GM23248 (cell line): ENCODE measurements at regions not wholly inside any gene's neighbourhood (a gene's known extent, or its start where the extent isn't known, plus 50 kb on each side); places are given as distances from the start of the nearest gene placed in this dataset.

ENCODE experiments used
- DNase-seq: peaks from one replicate; pipeline ENCODE4 v3.0.0-alpha.2; 2015
- H2AFZ ChIP-seq: fragments of 200-600 bp; sonication (generic); 2 replicates; pipeline ENCODE4 v1.6.1; 2016; ENCODE audit warnings: antibody characterized with exemption
- H3F3A ChIP-seq: fragments of 200-600 bp; sonication (generic); 2 replicates; pipeline ENCODE4 v1.6.1; 2016; ENCODE audit warnings: mild to moderate bottlenecking, antibody characterized with exemption, mixed run types; ENCODE audit not compliant: insufficient read depth
- H3K27ac ChIP-seq: fragments of 200-600 bp; sonication (generic); 2 replicates; pipeline ENCODE4 v1.5.1; 2016; ENCODE audit warnings: mild to moderate bottlenecking
- H3K27me3 ChIP-seq: fragments of 200-600 bp; sonication (generic); replicated peaks from 2 replicates; pipeline ENCODE4 v1.6.1; 2016; ENCODE audit warnings: mild to moderate bottlenecking; ENCODE audit not compliant: insufficient read depth
- H3K36me3 ChIP-seq: fragments of 200-600 bp; sonication (generic); 2 replicates; pipeline ENCODE4 v1.6.1; 2016; ENCODE audit warnings: low read depth, mild to moderate bottlenecking
- H3K4me1 ChIP-seq: fragments of 200-600 bp; sonication (generic); 2 replicates; pipeline ENCODE4 v1.6.1; 2016; ENCODE audit warnings: mild to moderate bottlenecking; ENCODE audit not compliant: insufficient read depth
- H3K4me2 ChIP-seq: fragments of 200-600 bp; sonication (generic); one replicate; pipeline ENCODE4 v1.6.1; 2016; ENCODE audit warnings: mild to moderate bottlenecking; ENCODE audit not compliant: unreplicated experiment
- H3K4me3 ChIP-seq: fragments of 200-600 bp; sonication (generic); 2 replicates; pipeline ENCODE4 v1.5.1; 2016; ENCODE audit warnings: mild to moderate bottlenecking
- H3K79me2 ChIP-seq: fragments of 200-600 bp; sonication (generic); 2 replicates; pipeline ENCODE4 v1.6.1; 2016; ENCODE audit warnings: mild to moderate bottlenecking; ENCODE audit not compliant: insufficient read depth
- H3K9ac ChIP-seq: fragments of 200-600 bp; sonication (generic); 2 replicates; pipeline ENCODE4 v1.6.1; 2016; ENCODE audit warnings: mild to moderate bottlenecking
- H3K9me2 ChIP-seq: fragments of 200-600 bp; sonication (generic); 2 replicates; pipeline ENCODE4 v1.6.1; 2016; ENCODE audit warnings: mixed run types, mild to moderate bottlenecking, moderate library complexity; ENCODE audit not compliant: insufficient read depth
- H3K9me3 ChIP-seq: fragments of 200-600 bp; sonication (generic); one replicate; pipeline ENCODE4 v1.6.1; 2017; ENCODE audit warnings: low read depth
- H4K20me1 ChIP-seq: fragments of 200-600 bp; sonication (generic); 2 replicates; pipeline ENCODE4 v1.6.0; 2016; ENCODE audit not compliant: insufficient read depth
- EZH2 ChIP-seq: fragments of 200-600 bp; sonication (generic); IDR thresholded peaks from 2 replicates; pipeline ENCODE4 v1.6.1; 2018; ENCODE audit warnings: antibody characterized with exemption, mild to moderate bottlenecking; ENCODE audit not compliant: insufficient read depth, poor library complexity, severe bottlenecking
- EZH2phosphoT487 ChIP-seq: fragments of 200-600 bp; sonication (generic); IDR thresholded peaks from 2 replicates; pipeline ENCODE4 v1.6.1; 2018; ENCODE audit warnings: antibody characterized with exemption, moderate library complexity, mild to moderate bottlenecking, low read depth; ENCODE audit not compliant: insufficient read depth
- WGBS, 2 experiments: methylation state at CpG; one replicate each; pipeline ENCODE4 v1.1.6; 2015 to 2017; ENCODE audit warnings: low lambda C conversion rate in 2 of 2, low coverage in 1 of 2; ENCODE audit errors: missing lambda C conversion rate in 2 of 2; 5-methylcytosine and 5-hydroxymethylcytosine counted together
- in situ Hi-C: fragments of 300-500 bp; cut with MboI; formaldehyde crosslinking; loops from 2 replicates; pipeline ENCODE4 v1.15.0; 2020

DNA sequence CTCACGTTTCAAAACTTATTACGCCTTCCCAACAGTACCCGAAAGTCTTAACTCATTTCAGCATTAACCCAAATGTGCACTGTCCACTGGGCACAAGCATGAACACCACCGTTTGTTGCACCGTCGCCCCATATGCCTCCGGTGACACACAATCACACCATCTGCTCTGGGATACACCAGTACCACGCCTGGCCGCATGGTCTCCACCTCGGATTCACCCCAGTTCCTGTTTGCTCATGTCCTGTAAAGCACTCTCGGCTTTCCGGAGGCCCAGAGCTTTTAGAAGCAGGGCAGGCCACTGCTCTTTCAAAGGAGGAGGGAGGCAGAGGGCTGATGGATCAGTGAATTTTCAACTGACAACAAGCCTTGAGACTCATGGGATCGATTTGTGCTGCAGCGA is 1570.0 kb upstream of the DEFB115 start:
- 51 to 53% methylated on average over 14 of the region's 14 CpGs for WGBS, 2 experiments
- no peaks in the 10 kb centered on the region for H4K20me1 ChIP-seq

DNA sequence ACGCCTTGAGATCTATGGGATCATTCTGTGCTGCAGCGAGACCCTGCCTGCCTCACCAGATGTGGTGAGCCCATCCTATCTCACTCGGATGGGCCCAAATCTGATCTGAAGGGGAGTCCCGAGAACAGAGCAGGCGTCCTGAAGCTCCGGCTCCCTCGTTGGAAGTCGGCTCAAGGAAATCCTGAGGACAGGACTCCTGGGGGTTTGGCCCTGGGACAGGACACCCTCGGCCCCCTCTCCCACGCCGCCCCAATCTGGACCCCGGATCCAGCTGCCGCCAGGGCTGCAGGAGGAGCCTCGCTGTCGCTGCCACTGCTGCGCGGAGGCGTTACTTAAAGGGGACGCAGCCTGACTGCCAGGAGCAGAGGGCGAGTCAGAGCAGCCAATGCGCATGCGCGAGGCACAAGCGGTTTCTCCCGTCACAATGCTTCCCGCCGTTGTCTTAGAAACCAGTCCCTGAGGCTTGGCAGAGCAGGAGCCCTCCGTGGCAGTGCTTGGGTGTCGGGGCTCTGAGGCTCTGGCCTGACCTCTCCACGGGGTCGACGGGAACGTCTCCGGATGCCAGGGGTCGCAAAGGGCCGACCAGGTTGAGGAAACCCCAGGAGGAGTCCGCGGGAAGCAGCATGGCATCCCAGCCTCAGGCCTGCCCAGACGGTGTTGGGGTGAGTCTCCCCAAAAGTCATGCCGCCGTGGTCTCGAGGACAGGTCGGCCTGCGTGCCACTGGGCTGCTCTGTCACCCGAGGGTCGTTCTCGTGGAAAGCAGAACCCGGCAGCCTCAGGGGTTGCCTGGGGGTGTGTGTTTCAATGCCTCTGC is 1567.8 kb upstream of the DEFB115 start:
- peak; percentile 42 for DNase-seq
- in situ Hi-C loops: no loop called here

More for the DNA sequence above, 1570.0 kb upstream of the DEFB115 start:
- no peak overlapping the region for H3K4me3 ChIP-seq
- H3K9me2 ChIP-seq: no peaks in the 10 kb centered on the region
- no peaks in the 10 kb centered on the region for H3F3A ChIP-seq
- no peak for TF ChIP-seq EZH2
- no peak for TF ChIP-seq EZH2phosphoT487
- H3K27me3 ChIP-seq: no peaks in the 10 kb centered on the region
- H3K27ac ChIP-seq: no peak overlapping the region
- H2AFZ ChIP-seq: no peak overlapping the region
- no peaks in the 10 kb centered on the region for H3K4me1 ChIP-seq
- in situ Hi-C loops: no loop called here
- H3K9me3 ChIP-seq: no peaks in the 10 kb centered on the region
- H3K36me3 ChIP-seq: no peaks in the 10 kb centered on the region
- no peak overlapping the region for H3K4me2 ChIP-seq
- no peaks in the 10 kb centered on the region for H3K79me2 ChIP-seq
- H3K9ac ChIP-seq: no peak overlapping the region
- no peak for DNase-seq

DNA sequence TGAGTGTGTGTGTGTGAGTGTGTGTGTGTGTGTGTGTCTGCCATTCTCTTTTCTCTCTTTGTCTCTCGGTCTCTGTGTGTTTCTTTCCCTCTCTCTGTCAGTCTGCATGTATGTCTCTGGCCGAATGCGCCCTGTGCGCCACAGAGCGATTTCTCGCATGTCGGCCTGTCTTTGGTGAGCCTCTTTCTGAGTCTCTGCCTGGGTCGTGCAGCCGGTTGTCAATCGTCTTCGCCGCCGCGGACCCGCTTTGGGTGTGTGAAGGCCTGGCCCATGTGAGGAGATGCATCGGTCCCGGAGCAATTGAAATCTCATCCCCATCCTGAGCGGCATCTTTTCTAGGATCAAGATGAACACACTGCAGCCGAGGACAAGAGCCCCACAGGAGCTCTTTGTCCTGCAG is 1567.2 kb upstream of the DEFB115 start:
- no peaks in the 10 kb centered on the region for H3K27me3 ChIP-seq
- no peak overlapping the region for H3K27ac ChIP-seq
- no peaks in the 10 kb centered on the region for H3K79me2 ChIP-seq
- H3K9me2 ChIP-seq: no peaks in the 10 kb centered on the region
- no peak overlapping the region for H3K4me3 ChIP-seq
- DNase-seq: no peak
- H3F3A ChIP-seq: no peaks in the 10 kb centered on the region
- H2AFZ ChIP-seq: no peak overlapping the region
- no peak overlapping the region for H3K9ac ChIP-seq
- in situ Hi-C loops: no loop called here
- TF ChIP-seq EZH2phosphoT487 (no peak), EZH2 (no peak)
- H3K9me3 ChIP-seq: no peaks in the 10 kb centered on the region
- H3K4me2 ChIP-seq: no peak overlapping the region
- H3K36me3 ChIP-seq: no peaks in the 10 kb centered on the region
- WGBS, 2 experiments: 76 to 82% methylated on average over 15 to 19 of the region's 19 CpGs
- no peaks in the 10 kb centered on the region for H4K20me1 ChIP-seq
- H3K4me1 ChIP-seq: no peaks in the 10 kb centered on the region

More for the DNA sequence above, 1567.8 kb upstream of the DEFB115 start:
- peak overlapping the region; percentile 35 for H3K4me3 ChIP-seq
- H3K9ac ChIP-seq: no peak overlapping the region
- H4K20me1 ChIP-seq: no peaks in the 10 kb centered on the region
- H3K4me2 ChIP-seq: no peak overlapping the region
- TF ChIP-seq EZH2 (no peak), EZH2phosphoT487 (no peak)
- no peaks in the 10 kb centered on the region for H3K79me2 ChIP-seq
- whole genome bisulfite sequencing, 2 experiments: 42 to 46% methylated on average over 36 to 47 of the region's 48 CpGs
- no peaks in the 10 kb centered on the region for H3K36me3 ChIP-seq
- H2AFZ ChIP-seq: 0 out of 2 replicates have a peak overlapping the region, but pooled peaks have one; percentile 33
- no peaks in the 10 kb centered on the region for H3K9me3 ChIP-seq
- no peaks in the 10 kb centered on the region for H3K27me3 ChIP-seq
- H3K4me1 ChIP-seq: no peaks in the 10 kb centered on the region
- H3F3A ChIP-seq: no peaks in the 10 kb centered on the region
- no peaks in the 10 kb centered on the region for H3K9me2 ChIP-seq
- no peak overlapping the region for H3K27ac ChIP-seq

DNA sequence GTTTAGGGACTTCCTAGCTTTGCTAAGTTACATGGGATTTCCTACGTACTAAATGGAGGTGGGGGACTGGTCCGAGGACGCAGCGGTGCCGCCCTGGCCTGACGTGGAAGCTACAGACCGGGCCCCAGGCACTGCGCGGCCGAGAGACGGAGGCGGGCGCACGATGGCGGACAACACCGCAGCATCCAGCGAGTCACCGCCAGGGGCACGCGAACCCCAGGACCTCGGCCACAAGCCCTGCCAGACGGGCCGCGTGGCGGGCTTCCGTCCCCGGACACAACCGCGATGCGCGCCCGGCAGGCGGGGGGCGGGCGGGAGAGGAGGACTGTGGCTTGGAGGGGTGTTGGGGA is 1516.9 kb upstream of the DEFB115 start:
- no peak overlapping the region for H3K9ac ChIP-seq
- H3K9me3 ChIP-seq: no peaks in the 10 kb centered on the region
- no peaks in the 10 kb centered on the region for H3K4me1 ChIP-seq
- H3K79me2 ChIP-seq: no peaks in the 10 kb centered on the region
- no peaks in the 10 kb centered on the region for H3K9me2 ChIP-seq
- in situ Hi-C loops: no loop called here
- H3K27ac ChIP-seq: no peak overlapping the region
- no peaks in the 10 kb centered on the region for H3K36me3 ChIP-seq
- H3K27me3 ChIP-seq: no peaks in the 10 kb centered on the region
- TF ChIP-seq EZH2phosphoT487: no peak
- TF ChIP-seq EZH2: no peak
- WGBS, 2 experiments: 45 to 46% methylated on average over 26 to 35 of the region's 35 CpGs
- H3K4me3 ChIP-seq: no peak overlapping the region
- no peak overlapping the region for H3K4me2 ChIP-seq
- H2AFZ ChIP-seq: no peak overlapping the region
- H4K20me1 ChIP-seq: no peaks in the 10 kb centered on the region
- H3F3A ChIP-seq: no peaks in the 10 kb centered on the region
- no peak for DNase-seq
